Spleen (tissue), 7 donors: ENCODE measurements at regions not wholly inside any gene's neighbourhood (a gene's known extent, or its start where the extent isn't known, plus 50 kb on each side); places are given as distances from the start of the nearest gene placed in this dataset.

Experiments used
- POLR2A ChIP-seq, 3 donors: fragments of 450-650 bp; IDR thresholded peaks; one replicate each; pipeline ENCODE4 v1.5.1; 2017; ENCODE audit warnings: antibody characterized with exemption in 3 of 3, mild to moderate bottlenecking in 1 of 3
- POLR2AphosphoS5 ChIP-seq, 3 donors: sonication (generic); formaldehyde crosslinking; IDR thresholded peaks; one replicate each; pipeline ENCODE4 v1.5.1; 2017; ENCODE audit warnings: antibody characterized with exemption in 3 of 3
- TF ChIP-seq, protein P1 (sequence below), 11 experiments: fragments of 200-600 bp in 7 of 11; fragments of 450-650 bp in 4 of 11; sonication (generic) in 4 of 11; IDR thresholded peaks in 8 of 11; conservative IDR thresholded peaks in 3 of 11; 1 replicate in 7 of 11; 2 replicates in 4 of 11; pipeline versions ENCODE4 v1.4.0 to v1.8.0; 2016 to 2021; ENCODE audit warnings: antibody characterized with exemption in 11 of 11, inconsistent platforms in 4 of 11, mild to moderate bottlenecking in 1 of 11
- donor health status: DM: no; HTN: no; CAD: no; lungs with moderate emphysema.
- donor health status: DM: no; HTN: no; CAD: no.
- donor health status: DM: no; HTN: no; CAD: no.

DNA sequence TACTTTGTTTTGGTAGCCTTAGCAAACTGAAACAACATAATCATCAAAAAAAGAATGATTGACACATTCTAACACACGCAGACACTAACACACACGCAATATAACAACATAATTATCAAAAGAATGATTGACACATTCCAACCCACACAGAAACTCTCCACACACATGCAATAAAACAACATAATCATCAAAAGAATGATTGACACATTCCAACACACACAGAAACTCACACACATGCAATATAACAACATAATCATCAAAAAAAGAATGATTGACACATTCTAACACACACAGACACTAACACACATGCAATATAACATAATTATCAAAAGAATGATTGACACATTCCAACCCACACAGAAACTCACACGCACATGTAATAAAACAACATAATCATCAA is 172.4 kb downstream of the THBS2 start:
- TF ChIP-seq, protein P1, sequence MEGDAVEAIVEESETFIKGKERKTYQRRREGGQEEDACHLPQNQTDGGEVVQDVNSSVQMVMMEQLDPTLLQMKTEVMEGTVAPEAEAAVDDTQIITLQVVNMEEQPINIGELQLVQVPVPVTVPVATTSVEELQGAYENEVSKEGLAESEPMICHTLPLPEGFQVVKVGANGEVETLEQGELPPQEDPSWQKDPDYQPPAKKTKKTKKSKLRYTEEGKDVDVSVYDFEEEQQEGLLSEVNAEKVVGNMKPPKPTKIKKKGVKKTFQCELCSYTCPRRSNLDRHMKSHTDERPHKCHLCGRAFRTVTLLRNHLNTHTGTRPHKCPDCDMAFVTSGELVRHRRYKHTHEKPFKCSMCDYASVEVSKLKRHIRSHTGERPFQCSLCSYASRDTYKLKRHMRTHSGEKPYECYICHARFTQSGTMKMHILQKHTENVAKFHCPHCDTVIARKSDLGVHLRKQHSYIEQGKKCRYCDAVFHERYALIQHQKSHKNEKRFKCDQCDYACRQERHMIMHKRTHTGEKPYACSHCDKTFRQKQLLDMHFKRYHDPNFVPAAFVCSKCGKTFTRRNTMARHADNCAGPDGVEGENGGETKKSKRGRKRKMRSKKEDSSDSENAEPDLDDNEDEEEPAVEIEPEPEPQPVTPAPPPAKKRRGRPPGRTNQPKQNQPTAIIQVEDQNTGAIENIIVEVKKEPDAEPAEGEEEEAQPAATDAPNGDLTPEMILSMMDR (IDR thresholded peaks at IDR 0.05 in 8 of 11, conservative IDR thresholded peaks at IDR 0.05 in 3 of 11), result no peak
- no peak for TF ChIP-seq POLR2A (IDR thresholded peaks at IDR 0.05)
- no peak for TF ChIP-seq POLR2AphosphoS5 (IDR thresholded peaks at IDR 0.05)
